ENCODE measurements at regions not wholly inside any gene's neighbourhood (a gene's known extent, or its start where the extent isn't known, plus 50 kb on each side); places are given as distances from the start of the nearest gene placed in this dataset.

- H3K4me1 Mint-ChIP-seq = no peaks in the 10 kb centered on the region
- H3K27me3 Mint-ChIP-seq = no peaks in the 10 kb centered on the region
- no peak overlapping the region for H3K4me3 Mint-ChIP-seq
- H3K9me3 Mint-ChIP-seq = no peaks in the 10 kb centered on the region
- no peak overlapping the region for H3K27ac Mint-ChIP-seq
- DNase-seq = no peak
- H3K36me3 Mint-ChIP-seq = no peaks in the 10 kb centered on the region
- CTCF ChIA-PET = no interaction called here
These were observed 708.9 kb upstream of the CITED2 start for GRCh38 chr6:140083375-140083774.

- Mint-ChIP-seq H3K4me1 (no peaks in the 10 kb centered on the region), H3K27me3 (no peaks in the 10 kb centered on the region), H3K4me3 (no peak overlapping the region), H3K9me3 (no peaks in the 10 kb centered on the region), H3K27ac (no peak overlapping the region), H3K36me3 (no peaks in the 10 kb centered on the region)
- DNase-seq = no peak
- CTCF ChIA-PET = no interaction called here
These were observed 708.4 kb upstream of the CITED2 start for GRCh38 chr6:140082867-140083297.

- Mint-ChIP-seq H3K27ac (no peak overlapping the region), H3K36me3 (no peaks in the 10 kb centered on the region), H3K9me3 (no peaks in the 10 kb centered on the region), H3K4me1 (no peaks in the 10 kb centered on the region), H3K4me3 (no peak overlapping the region), H3K27me3 (no peaks in the 10 kb centered on the region)
- no peak for DNase-seq
- CTCF ChIA-PET = no interaction called here
These were observed 704.9 kb upstream of the CITED2 start for GRCh38 chr6:140079328-140079727.

- Mint-ChIP-seq H3K4me3 (no peak overlapping the region), H3K4me1 (no peaks in the 10 kb centered on the region), H3K36me3 (no peaks in the 10 kb centered on the region), H3K27ac (no peak overlapping the region), H3K9me3 (no peaks in the 10 kb centered on the region), H3K27me3 (no peaks in the 10 kb centered on the region)
- no peak for DNase-seq
- CTCF ChIA-PET = no interaction called here
These were observed 704.2 kb upstream of the CITED2 start for GRCh38 chr6:140078561-140079125.

GRCh38 chr6:140077827-140078560 lies 703.5 kb upstream of the CITED2 start:
- Mint-ChIP-seq H3K27ac (no peak overlapping the region), H3K4me1 (no peaks in the 10 kb centered on the region), H3K27me3 (no peaks in the 10 kb centered on the region), H3K9me3 (no peaks in the 10 kb centered on the region), H3K36me3 (no peaks in the 10 kb centered on the region), H3K4me3 (no peak overlapping the region)
- CTCF ChIA-PET = no interaction called here
- DNase-seq = no peak

- H3K36me3 Mint-ChIP-seq = no peaks in the 10 kb centered on the region
- CTCF ChIA-PET = interaction anchor here (0.6 kb wide), 1 partner anchor 689 kb away, joined by 3 read pairs; no protein-coding TSS in a partner anchor
- no peaks in the 10 kb centered on the region for H3K9me3 Mint-ChIP-seq
These were observed 701.7 kb upstream of the CITED2 start for GRCh38 chr6:140076105-140076504.

GRCh38 chr6:140073456-140073855 lies 699.0 kb upstream of the CITED2 start:
- Mint-ChIP-seq H3K36me3 (no peaks in the 10 kb centered on the region), H3K27ac (no peak overlapping the region), H3K4me3 (no peak overlapping the region), H3K9me3 (no peaks in the 10 kb centered on the region), H3K27me3 (no peaks in the 10 kb centered on the region), H3K4me1 (no peaks in the 10 kb centered on the region)
- CTCF ChIA-PET = no interaction called here
- no peak for DNase-seq

More at GRCh38 chr6:140076105-140076504, 701.7 kb upstream of the CITED2 start:
- no peak for DNase-seq
- H3K27me3 Mint-ChIP-seq = no peaks in the 10 kb centered on the region
- no peak overlapping the region for H3K27ac Mint-ChIP-seq
- H3K4me1 Mint-ChIP-seq = no peaks in the 10 kb centered on the region
- H3K4me3 Mint-ChIP-seq = no peak overlapping the region

- H3K4me1 Mint-ChIP-seq = no peaks in the 10 kb centered on the region
- no peaks in the 10 kb centered on the region for H3K9me3 Mint-ChIP-seq
- no peaks in the 10 kb centered on the region for H3K27me3 Mint-ChIP-seq
- no peak overlapping the region for H3K27ac Mint-ChIP-seq
- H3K36me3 Mint-ChIP-seq = no peaks in the 10 kb centered on the region
- H3K4me3 Mint-ChIP-seq = no peak overlapping the region
- DNase-seq = no peak
- CTCF ChIA-PET = no interaction called here
These were observed 697.2 kb upstream of the CITED2 start for GRCh38 chr6:140071601-140072062.

GRCh38 chr6:140070846-140071473 lies 696.5 kb upstream of the CITED2 start:
- no peaks in the 10 kb centered on the region for H3K4me1 Mint-ChIP-seq
- H3K27ac Mint-ChIP-seq = no peak overlapping the region
- H3K27me3 Mint-ChIP-seq = no peaks in the 10 kb centered on the region
- H3K9me3 Mint-ChIP-seq = no peaks in the 10 kb centered on the region
- no peak for DNase-seq
- no peak overlapping the region for H3K4me3 Mint-ChIP-seq
- H3K36me3 Mint-ChIP-seq = no peaks in the 10 kb centered on the region
- CTCF ChIA-PET = no interaction called here

GRCh38 chr6:140069576-140069975 lies 695.1 kb upstream of the CITED2 start:
- no peaks in the 10 kb centered on the region for H3K4me1 Mint-ChIP-seq
- H3K27ac Mint-ChIP-seq = no peak overlapping the region
- CTCF ChIA-PET = no interaction called here
- no peaks in the 10 kb centered on the region for H3K27me3 Mint-ChIP-seq
- no peaks in the 10 kb centered on the region for H3K36me3 Mint-ChIP-seq
- H3K4me3 Mint-ChIP-seq = no peak overlapping the region
- DNase-seq = no peak
- H3K9me3 Mint-ChIP-seq = no peaks in the 10 kb centered on the region

GRCh38 chr6:140068801-140069200 lies 694.4 kb upstream of the CITED2 start:
- Mint-ChIP-seq H3K9me3 (no peaks in the 10 kb centered on the region), H3K36me3 (no peaks in the 10 kb centered on the region), H3K4me1 (no peaks in the 10 kb centered on the region), H3K27me3 (no peaks in the 10 kb centered on the region), H3K4me3 (no peak overlapping the region), H3K27ac (no peak overlapping the region)
- DNase-seq = no peak
- CTCF ChIA-PET = no interaction called here

- Mint-ChIP-seq H3K27ac (no peak overlapping the region), H3K9me3 (no peaks in the 10 kb centered on the region), H3K4me1 (no peaks in the 10 kb centered on the region), H3K36me3 (no peaks in the 10 kb centered on the region), H3K27me3 (no peaks in the 10 kb centered on the region), H3K4me3 (no peak overlapping the region)
- DNase-seq = no peak
- CTCF ChIA-PET = no interaction called here
These were observed 689.9 kb upstream of the CITED2 start for GRCh38 chr6:140064366-140064765.

- H3K9me3 Mint-ChIP-seq = no peaks in the 10 kb centered on the region
- CTCF ChIA-PET = no interaction called here
- H3K36me3 Mint-ChIP-seq = no peaks in the 10 kb centered on the region
- H3K27me3 Mint-ChIP-seq = no peaks in the 10 kb centered on the region
- H3K4me3 Mint-ChIP-seq = no peak overlapping the region
- no peak for DNase-seq
- H3K27ac Mint-ChIP-seq = no peak overlapping the region
- no peaks in the 10 kb centered on the region for H3K4me1 Mint-ChIP-seq
These were observed 688.6 kb upstream of the CITED2 start for GRCh38 chr6:140063021-140063399.

- Mint-ChIP-seq H3K4me3 (no peak overlapping the region), H3K27me3 (no peaks in the 10 kb centered on the region), H3K27ac (no peak overlapping the region), H3K36me3 (no peaks in the 10 kb centered on the region), H3K9me3 (no peaks in the 10 kb centered on the region), H3K4me1 (no peaks in the 10 kb centered on the region)
- CTCF ChIA-PET = no interaction called here
- DNase-seq = no peak
These were observed 687.9 kb upstream of the CITED2 start for GRCh38 chr6:140062043-140063020.
